AML-193 (cell line): ENCODE measurements at regions not wholly inside any gene's neighbourhood (a gene's known extent, or its start where the extent isn't known, plus 50 kb on each side); places are given as distances from the start of the nearest gene placed in this dataset.

Experiments
- DNase-seq, 2 experiments: peaks; one replicate each; lab custom pipeline; 2025; lab: John Stamatoyannopoulos, UW

DNA sequence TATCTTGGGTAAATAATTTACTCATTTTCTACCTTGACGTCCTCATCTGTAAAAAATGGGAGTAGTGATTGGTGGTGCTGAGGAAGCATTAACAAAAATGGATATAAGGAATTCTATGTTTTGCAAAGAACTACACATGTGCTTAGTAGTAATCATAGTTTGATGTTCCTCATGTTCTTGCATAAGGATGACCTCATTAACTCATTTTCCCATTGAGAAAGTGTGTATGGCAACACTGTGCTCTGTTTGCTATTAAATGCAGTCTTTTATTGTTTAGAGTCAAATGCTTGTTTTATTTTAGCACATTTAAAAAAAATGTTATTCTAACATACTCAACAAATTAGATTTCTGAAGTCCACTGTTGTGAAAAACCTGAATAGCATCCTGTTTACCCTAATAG lies 211.2 kb upstream of the RSPO3 start:
- DNase-seq, result no peak

GRCh38 chr6:126907996-126908395 lies 210.5 kb upstream of the RSPO3 start:
- no peak for DNase-seq

- DNase-seq, result no peak
These were observed 209.0 kb upstream of the RSPO3 start for GRCh38 chr6:126909493-126909892.

- no peak for DNase-seq
These were observed 204.8 kb upstream of the RSPO3 start for GRCh38 chr6:126913651-126914050.

- no peak for DNase-seq
These were observed 204.3 kb upstream of the RSPO3 start for GRCh38 chr6:126914172-126914571.

GRCh38 chr6:126914801-126915200 lies 203.7 kb upstream of the RSPO3 start:
- no peak for DNase-seq

GRCh38 chr6:126919947-126920346 lies 198.5 kb upstream of the RSPO3 start:
- no peak for DNase-seq

- no peak for DNase-seq
These were observed 194.7 kb upstream of the RSPO3 start for GRCh38 chr6:126923807-126924206.

DNA sequence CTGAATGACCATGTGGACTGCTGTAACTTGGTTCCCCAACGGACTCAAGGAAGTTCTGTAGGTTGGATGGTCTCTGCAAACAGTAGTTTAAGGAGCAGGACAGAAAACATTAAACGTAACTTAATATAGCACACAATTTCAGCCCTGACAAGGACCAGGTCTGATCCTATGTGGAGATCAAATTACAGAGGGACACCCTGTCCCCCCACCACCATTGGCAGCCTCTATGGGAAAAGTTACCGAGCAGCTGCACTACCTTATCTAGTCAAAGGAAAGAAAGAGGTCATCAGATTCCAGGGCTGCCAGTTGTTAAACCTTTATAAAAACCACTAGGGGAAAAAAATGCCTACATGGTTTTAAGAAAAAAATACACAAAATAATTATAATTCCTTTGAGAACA lies 191.5 kb upstream of the RSPO3 start:
- DNase-seq, result no peak

DNA sequence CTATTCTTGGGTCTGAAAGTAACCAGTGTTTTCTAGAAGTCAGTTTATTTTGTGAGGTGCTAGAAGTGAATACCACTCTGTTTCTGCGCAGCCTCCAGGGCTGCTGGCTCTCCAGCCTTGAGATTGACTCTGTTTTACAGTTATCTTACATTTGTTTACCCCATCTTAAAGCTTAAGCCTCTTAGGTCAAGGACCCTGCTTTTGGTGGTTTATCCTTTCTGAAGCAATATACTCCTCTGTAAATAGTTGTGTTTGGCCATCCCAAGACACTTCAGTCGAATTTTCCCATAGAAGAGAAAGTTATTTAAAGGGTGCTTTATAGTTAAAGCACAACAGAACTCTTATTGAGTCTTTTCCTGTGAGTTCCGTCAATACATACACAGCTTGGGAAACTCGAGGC lies 190.6 kb upstream of the RSPO3 start:
- DNase-seq, result no peak

- DNase-seq, result no peak
These were observed 181.0 kb upstream of the RSPO3 start for GRCh38 chr6:126937426-126937825.

DNA sequence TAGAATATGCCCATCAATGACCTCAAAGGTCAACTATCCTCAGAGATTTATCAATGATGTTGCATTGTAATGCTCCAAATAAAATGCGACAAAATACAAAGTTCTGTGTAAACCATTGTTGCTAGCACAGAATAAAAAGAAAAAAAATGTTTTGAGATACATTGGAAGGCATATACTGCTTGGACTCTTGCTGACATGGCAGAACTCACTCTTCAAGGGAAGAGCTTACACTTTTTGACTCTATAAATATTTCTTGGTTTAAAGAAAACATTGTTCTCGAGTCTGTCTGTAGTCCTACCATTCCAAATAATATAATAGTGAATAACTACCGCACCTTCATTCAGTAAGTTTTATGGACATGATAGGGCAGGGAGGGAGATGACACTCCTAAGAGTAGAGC lies 178.7 kb upstream of the RSPO3 start:
- DNase-seq, result no peak

DNA sequence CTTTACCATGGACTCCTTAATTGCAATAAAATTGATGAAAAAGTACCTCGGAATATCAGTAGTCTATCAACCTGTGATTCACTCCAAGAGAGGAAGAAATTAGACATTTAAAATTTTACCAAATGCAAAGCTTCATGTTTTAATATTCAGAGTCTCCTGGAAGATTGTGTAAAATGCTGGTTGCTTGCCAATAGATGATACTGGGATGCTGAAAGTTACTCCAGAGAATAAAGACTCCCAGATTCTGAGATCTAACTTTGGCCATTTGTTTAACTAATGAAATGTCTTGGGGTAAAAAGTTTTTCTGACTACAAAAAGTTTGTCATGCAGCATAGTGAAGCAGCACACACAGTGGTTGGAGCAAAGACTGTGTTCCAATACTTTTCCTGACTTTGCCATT lies 176.7 kb upstream of the RSPO3 start:
- no peak for DNase-seq

DNA sequence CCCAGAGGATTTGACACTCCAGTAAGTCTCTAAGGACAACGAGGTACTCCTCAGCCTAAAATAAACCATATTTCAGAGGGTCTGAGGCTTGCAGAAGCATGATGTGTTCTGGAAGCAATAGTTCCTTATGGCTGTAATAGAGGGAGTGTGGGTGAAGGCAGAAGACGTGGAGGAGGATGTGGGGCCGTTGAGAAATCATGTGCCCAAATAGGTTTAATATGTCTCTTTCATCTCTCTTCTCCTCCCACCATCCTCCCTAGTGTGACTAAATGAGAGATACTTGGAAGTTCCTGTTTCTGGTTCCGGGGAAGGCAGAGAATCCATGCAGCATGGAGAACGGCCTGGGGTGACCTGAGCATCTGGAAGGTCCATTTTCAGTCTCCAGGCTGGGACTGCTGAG lies 174.0 kb upstream of the RSPO3 start:
- DNase-seq, result no peak

GRCh38 chr6:126945150-126945685 lies 173.3 kb upstream of the RSPO3 start:
- no peak for DNase-seq

DNA sequence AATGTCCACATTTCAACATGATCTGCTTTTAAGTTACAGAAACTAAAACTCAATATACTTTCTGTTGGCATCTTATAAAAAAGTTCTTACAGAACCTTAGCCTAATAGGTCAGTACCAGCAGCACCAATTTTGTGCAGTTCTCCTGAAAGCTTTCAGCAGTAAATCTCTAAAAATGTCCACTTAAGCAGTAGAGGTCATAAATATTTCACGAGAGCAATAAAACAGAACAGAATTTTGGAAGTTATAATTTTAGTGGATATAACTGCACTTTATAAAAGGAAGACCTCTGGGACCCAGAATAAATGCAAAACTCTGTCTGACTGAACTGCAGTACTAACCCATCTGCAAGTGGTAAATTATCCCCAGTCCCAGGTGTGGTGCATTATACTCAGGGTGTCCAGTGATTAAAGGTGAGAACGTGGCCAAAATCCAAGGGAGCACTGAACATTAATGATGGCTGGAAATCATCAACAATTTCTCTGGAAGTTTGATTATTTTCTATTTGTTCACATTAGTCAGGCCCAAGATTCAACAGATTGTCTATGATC lies 172.6 kb upstream of the RSPO3 start:
- DNase-seq, result no peak

DNA sequence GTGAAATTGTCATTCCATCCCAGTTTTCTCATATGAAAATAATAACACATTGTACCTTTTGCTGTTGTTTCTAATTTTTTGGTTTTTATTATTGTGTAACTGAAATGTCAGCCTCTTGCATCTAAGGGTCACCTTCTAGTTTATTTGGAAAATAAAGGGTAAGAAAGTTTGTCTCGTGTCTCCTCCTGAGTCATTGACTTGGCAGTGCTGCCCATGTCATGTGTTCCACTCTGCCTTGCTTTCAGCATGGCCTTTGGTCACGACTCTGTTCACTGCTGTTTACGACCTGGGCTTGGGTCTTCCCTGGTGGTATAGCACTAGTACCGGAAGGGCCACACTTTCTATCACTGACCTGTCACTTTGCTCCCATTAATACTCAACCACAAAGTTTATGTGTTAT lies 171.4 kb upstream of the RSPO3 start:
- DNase-seq, result no peak

DNA sequence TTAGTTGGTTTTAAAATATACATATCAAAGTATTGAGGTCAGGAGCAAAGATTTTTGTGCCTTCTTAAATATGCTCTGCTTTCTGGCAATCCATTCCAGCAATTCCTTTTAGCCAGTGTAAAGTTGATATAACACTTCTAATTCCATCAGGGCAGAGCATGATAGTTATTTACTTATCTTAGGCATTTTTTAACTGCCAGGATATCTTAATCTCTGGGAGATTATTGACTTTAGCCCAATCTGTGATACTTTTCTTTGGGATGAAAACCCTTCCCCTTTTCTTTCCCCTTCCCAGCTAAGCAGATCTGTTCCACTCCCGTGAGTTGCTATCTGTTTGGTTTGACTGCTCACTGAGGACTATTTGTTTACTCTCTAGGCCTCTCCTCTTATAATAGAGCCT lies 168.7 kb upstream of the RSPO3 start:
- no peak for DNase-seq

DNA sequence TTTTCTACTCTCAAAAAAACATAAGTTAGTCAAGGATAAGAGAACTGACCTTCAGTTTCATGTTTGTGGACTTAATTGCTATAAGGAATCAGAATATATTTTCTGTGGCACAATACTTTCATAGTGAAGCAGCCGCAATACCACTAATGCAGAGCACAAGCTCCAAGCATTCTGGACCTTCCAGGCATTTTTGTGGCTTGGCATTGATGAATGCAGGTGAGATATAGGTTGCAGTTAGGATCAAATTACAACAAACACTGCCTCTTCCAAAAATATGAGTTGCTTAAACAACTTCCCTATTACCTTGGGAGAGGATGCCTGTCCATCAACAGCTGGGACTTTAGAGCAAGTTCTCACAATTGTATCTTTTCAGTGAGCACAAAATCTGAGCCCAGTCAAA lies 162.8 kb upstream of the RSPO3 start:
- no peak for DNase-seq

DNA sequence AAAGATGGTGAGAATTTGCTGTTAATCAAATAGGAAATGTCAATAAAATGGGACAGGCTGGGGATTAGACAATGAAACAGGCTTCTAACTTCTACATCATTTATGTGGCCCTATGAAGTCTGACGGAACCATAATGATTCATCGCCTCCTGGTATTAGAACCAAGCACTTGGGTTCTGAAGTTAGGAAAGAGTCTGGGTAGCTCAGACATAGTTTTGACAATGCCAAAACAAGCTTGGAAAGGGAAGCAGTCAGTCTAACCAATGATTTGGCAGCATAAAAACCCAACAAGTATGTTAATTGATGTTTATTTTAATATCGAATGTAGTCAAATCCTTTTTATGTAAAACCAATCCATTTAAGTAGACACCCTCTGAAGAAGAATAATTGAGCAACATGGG lies 160.8 kb upstream of the RSPO3 start:
- no peak for DNase-seq

- no peak for DNase-seq
These were observed 158.7 kb upstream of the RSPO3 start for GRCh38 chr6:126959765-126960164.

- no peak for DNase-seq
These were observed 155.2 kb upstream of the RSPO3 start for GRCh38 chr6:126963077-126963809.

DNA sequence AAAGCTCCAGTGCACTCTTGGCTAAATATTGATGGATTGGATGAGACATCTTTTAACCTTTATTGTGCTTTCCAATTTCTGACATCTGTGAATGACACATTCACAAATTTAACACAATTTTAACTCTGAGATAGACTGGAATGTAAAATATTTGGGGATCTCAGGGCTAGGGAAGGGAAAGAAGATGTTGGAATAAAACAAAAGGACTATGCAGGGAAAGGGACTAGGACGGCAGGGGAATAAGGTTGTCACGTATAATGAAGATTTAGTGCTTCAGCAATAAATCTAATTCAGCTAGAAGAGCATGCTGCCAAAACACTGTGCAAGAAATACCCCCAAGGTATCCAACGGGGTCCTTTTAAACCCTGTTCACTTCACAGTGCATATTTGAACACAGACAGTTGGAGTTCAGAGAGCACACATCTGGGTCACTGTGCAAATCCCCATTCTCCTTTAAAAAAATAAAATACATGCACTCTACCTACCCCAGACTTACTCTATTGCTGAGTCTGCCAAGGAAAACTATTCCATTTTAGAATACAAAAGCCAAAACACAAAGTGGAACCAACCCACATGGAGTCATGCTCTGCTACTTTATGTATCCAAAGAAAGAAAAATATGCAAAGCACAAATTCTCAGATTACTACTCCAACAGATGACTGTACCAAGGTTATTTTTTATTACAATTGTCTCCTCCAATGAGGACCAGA lies 151.0 kb upstream of the RSPO3 start:
- no peak for DNase-seq
